B cell (primary cell): ENCODE measurements at regions not wholly inside any gene's neighbourhood (a gene's known extent, or its start where the extent isn't known, plus 50 kb on each side); places are given as distances from the start of the nearest gene placed in this dataset.

Experiments used
- ATAC-seq: fragments of 200-7000 bp; cut with Tn5 transposase; one replicate; pipeline ENCODE4 v1.10.0; 2021; ENCODE audit warnings: low read depth, mild to moderate bottlenecking, moderate number of reproducible peaks, moderate library complexity
- CTCF ChIA-PET: fragments of 350-600 bp; sonication (Branson Sonifier 250); formaldehyde crosslinking; loops from one replicate; lab custom pipeline; 2021; ENCODE audit warnings: antibody characterized with exemption, inconsistent platforms; lab: Charles Lee
- POLR2A ChIA-PET: fragments of 350-600 bp; sonication (Branson Sonifier 250); formaldehyde crosslinking; loops from one replicate; lab custom pipeline; 2021; ENCODE audit warnings: antibody characterized with exemption; lab: Charles Lee
- DNase-seq: peaks from one replicate; pipeline ENCODE4 v3.0.0; 2013
- H2AFZ ChIP-seq: 2 replicates; pipeline ENCODE4 v1.6.1; 2012; ENCODE audit warnings: mild to moderate bottlenecking, low read depth, low read length; ENCODE audit not compliant: insufficient read depth, poor library complexity, severe bottlenecking
- H3K27ac ChIP-seq, 2 donors: 1 replicate in 1 of 2; 2 replicates in 1 of 2; pipeline ENCODE4 v1.5.1; 2012 to 2013; ENCODE audit warnings: low read length in 2 of 2, mild to moderate bottlenecking in 2 of 2, moderate library complexity in 1 of 2
- H3K27me3 ChIP-seq, 4 experiments: fragments of 200-600 bp in 1 of 4; sonication (generic) in 1 of 4; replicated peaks in 1 of 4; 1 replicate in 2 of 4; 2 replicates in 2 of 4; pipeline versions ENCODE4 v1.6.1 to v1.7.0; 2013 to 2016; ENCODE audit warnings: low read length in 3 of 4, mild to moderate bottlenecking in 2 of 4, mixed read lengths in 1 of 4, moderate library complexity in 1 of 4; ENCODE audit not compliant: insufficient read depth in 4 of 4, control insufficient read depth in 3 of 4; ENCODE audit errors: control extremely low read depth in 1 of 4
- H3K36me3 ChIP-seq, 2 experiments: replicated peaks in 1 of 2; 1 replicate in 1 of 2; 2 replicates in 1 of 2; pipeline versions ENCODE4 v1.6.1 to v1.7.1; 2013; ENCODE audit warnings: low read length in 1 of 2; ENCODE audit not compliant: insufficient read depth in 2 of 2, control insufficient read depth in 1 of 2; ENCODE audit errors: control extremely low read depth in 1 of 2, extremely low read depth in 1 of 2
- H3K4me1 ChIP-seq, 2 donors: fragments of 200-600 bp in 1 of 2; sonication (generic) in 1 of 2; 1 replicate in 1 of 2; 2 replicates in 1 of 2; pipeline versions ENCODE4 v1.5.1 to v1.6.1; 2013 to 2017; ENCODE audit warnings: low read length in 2 of 2; ENCODE audit not compliant: control insufficient read depth in 2 of 2, insufficient read depth in 2 of 2
- H3K4me2 ChIP-seq: replicated peaks from 2 replicates; pipeline ENCODE3; 2012; ENCODE audit warnings: mild to moderate bottlenecking, low read depth, low read length; ENCODE audit not compliant: poor library complexity, severe bottlenecking
- H3K4me3 ChIP-seq, 5 experiments: fragments of 200-600 bp in 1 of 5; sonication (generic) in 1 of 5; 1 replicate in 3 of 5; 2 replicates in 2 of 5; pipeline versions ENCODE4 v1.5.1 to v1.7.0; 2011 to 2016; ENCODE audit warnings: low read length in 4 of 5, mild to moderate bottlenecking in 4 of 5, low read depth in 2 of 5, control low read depth in 1 of 5, moderate library complexity in 1 of 5; ENCODE audit not compliant: insufficient read depth in 1 of 5; ENCODE audit errors: control extremely low read depth in 1 of 5, extremely low read depth in 1 of 5
- H3K79me2 ChIP-seq: fragments of 200-600 bp; sonication (generic); one replicate; pipeline ENCODE4 v1.6.0; 2016; ENCODE audit warnings: low read length; ENCODE audit not compliant: control insufficient read depth, insufficient read depth
- H3K9ac ChIP-seq: fragments of 200-600 bp; sonication (generic); 2 replicates; pipeline ENCODE4 v1.6.1; 2017; ENCODE audit warnings: mild to moderate bottlenecking, low read length, moderate library complexity
- H3K9me3 ChIP-seq, 3 donors: one replicate each; pipeline versions ENCODE4 v1.6.1 to v1.7.1; 2013; ENCODE audit warnings: low read length in 2 of 3; ENCODE audit not compliant: control insufficient read depth in 2 of 3, insufficient read depth in 1 of 3; ENCODE audit errors: control extremely low read depth in 1 of 3
- H4K20me1 ChIP-seq: 2 replicates; pipeline ENCODE4 v1.6.0; 2012; ENCODE audit warnings: mild to moderate bottlenecking, low read length; ENCODE audit not compliant: insufficient read depth, control insufficient read depth, poor library complexity, severe bottlenecking
- H3K27ac Mint-ChIP-seq: one replicate; pipeline ENCODE4 v1.8.0; 2021; ENCODE audit warnings: mixed read lengths
- H3K27me3 Mint-ChIP-seq: one replicate; pipeline ENCODE4 v1.8.0; 2021; ENCODE audit warnings: mixed read lengths
- H3K4me1 Mint-ChIP-seq: one replicate; pipeline ENCODE4 v1.8.0; 2021; ENCODE audit warnings: mixed read lengths
- H3K4me3 Mint-ChIP-seq: one replicate; pipeline ENCODE4 v1.8.0; 2021; ENCODE audit warnings: mixed read lengths
- H3K9me3 Mint-ChIP-seq: one replicate; pipeline ENCODE4 v1.8.0; 2022; ENCODE audit warnings: mixed read lengths; ENCODE audit not compliant: insufficient read depth
- EZH2 ChIP-seq: IDR thresholded peaks from 2 replicates; pipeline ENCODE4 v1.6.1; 2012; ENCODE audit warnings: borderline replicate concordance, low read depth, mild to moderate bottlenecking, moderate library complexity, low read length; ENCODE audit not compliant: insufficient read depth, poor library complexity, severe bottlenecking
- WGBS: methylation state at CpG from one replicate; pipeline ENCODE4 v1.1.5; 2013; ENCODE audit warnings: missing lambda C conversion rate; ENCODE audit not compliant: insufficient coverage; 5-methylcytosine and 5-hydroxymethylcytosine counted together
- intact Hi-C: fragments of 100-400 bp; cut with micrococcal nuclease; formaldehyde crosslinking; loops from one replicate; pipeline ENCODE4 v1.10.0; 2022
- TF ChIP-seq, protein P1 (sequence below): fragments of 200-600 bp; IDR thresholded peaks from one replicate; pipeline ENCODE4 v1.8.0; 2022; ENCODE audit warnings: antibody characterized with exemption, mild to moderate bottlenecking

DNA sequence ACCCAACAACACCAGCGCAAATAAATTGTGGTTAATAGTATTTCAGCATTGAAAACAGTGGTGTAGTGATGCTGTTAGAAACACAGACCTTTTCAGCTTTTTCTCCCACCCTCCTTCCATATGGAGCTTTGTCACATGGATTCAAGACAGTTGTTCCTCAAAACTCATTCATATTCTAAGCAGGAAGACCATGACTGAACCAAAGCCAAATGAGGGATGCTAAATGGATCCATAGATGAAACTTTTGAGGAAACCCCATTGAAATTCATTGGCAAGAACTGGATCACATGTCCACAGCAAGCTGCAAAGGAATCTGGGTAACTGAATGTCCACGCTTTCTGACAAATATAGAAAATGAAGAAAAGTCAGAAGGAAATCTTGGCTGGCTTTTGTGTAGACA, 615.1 kb upstream of the NETO1 start:
- H3K27ac Mint-ChIP-seq: no peak overlapping the region
- H3K4me1 ChIP-seq: no peaks in the 10 kb centered on the region
- H3K4me2 ChIP-seq: no peak overlapping the region
- CTCF ChIA-PET: no interaction called here
- POLR2A ChIA-PET: no interaction called here
- no peak overlapping the region for H3K9ac ChIP-seq
- no peak overlapping the region for H3K4me3 ChIP-seq
- TF ChIP-seq, protein P1, sequence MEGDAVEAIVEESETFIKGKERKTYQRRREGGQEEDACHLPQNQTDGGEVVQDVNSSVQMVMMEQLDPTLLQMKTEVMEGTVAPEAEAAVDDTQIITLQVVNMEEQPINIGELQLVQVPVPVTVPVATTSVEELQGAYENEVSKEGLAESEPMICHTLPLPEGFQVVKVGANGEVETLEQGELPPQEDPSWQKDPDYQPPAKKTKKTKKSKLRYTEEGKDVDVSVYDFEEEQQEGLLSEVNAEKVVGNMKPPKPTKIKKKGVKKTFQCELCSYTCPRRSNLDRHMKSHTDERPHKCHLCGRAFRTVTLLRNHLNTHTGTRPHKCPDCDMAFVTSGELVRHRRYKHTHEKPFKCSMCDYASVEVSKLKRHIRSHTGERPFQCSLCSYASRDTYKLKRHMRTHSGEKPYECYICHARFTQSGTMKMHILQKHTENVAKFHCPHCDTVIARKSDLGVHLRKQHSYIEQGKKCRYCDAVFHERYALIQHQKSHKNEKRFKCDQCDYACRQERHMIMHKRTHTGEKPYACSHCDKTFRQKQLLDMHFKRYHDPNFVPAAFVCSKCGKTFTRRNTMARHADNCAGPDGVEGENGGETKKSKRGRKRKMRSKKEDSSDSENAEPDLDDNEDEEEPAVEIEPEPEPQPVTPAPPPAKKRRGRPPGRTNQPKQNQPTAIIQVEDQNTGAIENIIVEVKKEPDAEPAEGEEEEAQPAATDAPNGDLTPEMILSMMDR: no peak
- no peak for TF ChIP-seq EZH2
- no peak overlapping the region for H3K27ac ChIP-seq
- H4K20me1 ChIP-seq: no peaks in the 10 kb centered on the region
- H3K27me3 ChIP-seq: no peaks in the 10 kb centered on the region
- no peaks in the 10 kb centered on the region for H3K9me3 ChIP-seq
- H3K36me3 ChIP-seq: no peaks in the 10 kb centered on the region
- ATAC-seq (no peak), DNase-seq (no peak)
- intact Hi-C loops: no loop called here
- no peak overlapping the region for H2AFZ ChIP-seq
- H3K9me3 Mint-ChIP-seq: peaks cover 2% of the 10 kb centered on the region
- H3K4me1 Mint-ChIP-seq: no peaks in the 10 kb centered on the region
- H3K79me2 ChIP-seq: no peaks in the 10 kb centered on the region
- H3K27me3 Mint-ChIP-seq: no peaks in the 10 kb centered on the region
- no CpG with 5 or more reads among the region's 2 CpGs for WGBS
- no peak overlapping the region for H3K4me3 Mint-ChIP-seq

DNA sequence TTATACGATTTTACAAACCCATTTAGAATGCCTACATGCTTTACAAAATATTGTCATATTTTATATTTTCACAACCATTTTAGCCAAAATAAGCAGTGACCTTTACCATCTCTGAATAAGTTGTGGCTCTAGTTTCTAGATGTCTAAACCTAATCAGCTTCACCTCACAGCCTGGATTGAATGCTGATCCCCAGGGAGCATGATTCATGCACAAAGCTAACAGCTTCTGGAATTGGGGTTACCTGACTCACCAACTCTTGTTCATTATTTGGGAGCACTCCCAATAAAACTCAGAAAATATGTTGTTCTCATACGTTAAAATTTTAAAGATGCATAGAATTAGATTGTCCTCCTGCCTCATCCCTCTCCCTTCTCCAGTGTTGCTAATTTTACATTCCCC, 611.7 kb upstream of the NETO1 start:
- Mint-ChIP-seq H3K4me3 (no peak overlapping the region), H3K27ac (no peak overlapping the region), H3K4me1 (no peaks in the 10 kb centered on the region), H3K27me3 (no peaks in the 10 kb centered on the region), H3K9me3 (no peaks in the 10 kb centered on the region)
- POLR2A ChIA-PET: no interaction called here
- H3K36me3 ChIP-seq: no peaks in the 10 kb centered on the region
- no peak overlapping the region for H3K9ac ChIP-seq
- no peaks in the 10 kb centered on the region for H3K27me3 ChIP-seq
- no peak for TF ChIP-seq EZH2
- TF ChIP-seq, protein P1: no peak
- H3K4me3 ChIP-seq: no peak overlapping the region
- H3K4me1 ChIP-seq: no peaks in the 10 kb centered on the region
- DNase-seq (no peak), ATAC-seq (no peak)
- no peak overlapping the region for H2AFZ ChIP-seq
- intact Hi-C loops: no loop called here
- no peak overlapping the region for H3K27ac ChIP-seq
- H3K4me2 ChIP-seq: no peak overlapping the region
- no peaks in the 10 kb centered on the region for H4K20me1 ChIP-seq
- no peaks in the 10 kb centered on the region for H3K79me2 ChIP-seq
- CTCF ChIA-PET: no interaction called here
- H3K9me3 ChIP-seq: peaks cover 0 to 2% (median 0%) of the 10 kb centered on the region in 3 donors
- WGBS: no CpG with 5 or more reads among the region's 2 CpGs
